Right ventricle myocardium superior (tissue), 1 donor: ENCODE measurements at regions not wholly inside any gene's neighbourhood (a gene's known extent, or its start where the extent isn't known, plus 50 kb on each side); places are given as distances from the start of the nearest gene placed in this dataset.

Experiments used
- ATAC-seq: fragments of 200-7000 bp; cut with Tn5 transposase; one replicate; pipeline ENCODE4 v1.9.1; 2020; ENCODE audit warnings: mild to moderate bottlenecking; ENCODE audit not compliant: poor library complexity
- DNase-seq: peaks from one replicate; pipeline ENCODE4 v3.0.0-alpha.2; 2020
- intact Hi-C: fragments of 100-400 bp; cut with DNase I; formaldehyde crosslinking; loops from one replicate; pipeline ENCODE4 v1.11.2; 2022
- donor health status: DM: no; HTN: yes; CAD: no; lungs with severe emphysema.

- intact Hi-C loops = no loop called here
- ATAC-seq (no peak), DNase-seq (no peak)
These were observed 377.2 kb downstream of the LRATD1 start for GRCh38 chr2:15009681-15010080.

- ATAC-seq (no peak), DNase-seq (no peak)
- intact Hi-C loops = no loop called here
These were observed 377.8 kb downstream of the LRATD1 start for GRCh38 chr2:15010346-15010745.

- ATAC-seq (no peak), DNase-seq (no peak)
- intact Hi-C loops = no loop called here
These were observed 386.3 kb downstream of the LRATD1 start for GRCh38 chr2:15018814-15019213.

GRCh38 chr2:15023221-15023620, 390.7 kb downstream of the LRATD1 start:
- no peak for DNase-seq
- ATAC-seq = no peak
- intact Hi-C loops = no loop called here

- intact Hi-C loops = no loop called here
- ATAC-seq = no peak
- DNase-seq = no peak
These were observed 395.9 kb downstream of the LRATD1 start for GRCh38 chr2:15028406-15028805.

- intact Hi-C loops = no loop called here
- DNase-seq (no peak), ATAC-seq (no peak)
These were observed 399.3 kb downstream of the LRATD1 start for GRCh38 chr2:15031745-15032240.

GRCh38 chr2:15034246-15034645, 401.7 kb downstream of the LRATD1 start:
- intact Hi-C loops = no loop called here
- ATAC-seq (no peak), DNase-seq (no peak)

GRCh38 chr2:15034860-15035259, 402.3 kb downstream of the LRATD1 start:
- ATAC-seq (no peak), DNase-seq (no peak)
- intact Hi-C loops = no loop called here

GRCh38 chr2:15038366-15039364, 406.1 kb downstream of the LRATD1 start:
- intact Hi-C loops = no loop called here
- no peak for DNase-seq
- ATAC-seq = no peak

GRCh38 chr2:15040429-15041084, 408.0 kb downstream of the LRATD1 start:
- intact Hi-C loops = no loop called here
- ATAC-seq = no peak
- DNase-seq = no peak

GRCh38 chr2:15041429-15041837, 408.9 kb downstream of the LRATD1 start:
- DNase-seq (peak; percentile 40), ATAC-seq (peak; percentile 62)
- intact Hi-C loops = no loop called here

- ATAC-seq (no peak), DNase-seq (no peak)
- intact Hi-C loops = no loop called here
These were observed 410.3 kb downstream of the LRATD1 start for GRCh38 chr2:15042801-15043217.

GRCh38 chr2:15043336-15044058, 411.0 kb downstream of the LRATD1 start:
- ATAC-seq = no peak
- intact Hi-C loops = no loop called here
- no peak for DNase-seq

- no peak for ATAC-seq
- no peak for DNase-seq
- intact Hi-C loops = no loop called here
These were observed 412.5 kb downstream of the LRATD1 start for GRCh38 chr2:15045054-15045453.

- ATAC-seq (no peak), DNase-seq (no peak)
- intact Hi-C loops = no loop called here
These were observed 414.7 kb downstream of the LRATD1 start for GRCh38 chr2:15047184-15047583.

GRCh38 chr2:15048000-15048399, 415.5 kb downstream of the LRATD1 start:
- intact Hi-C loops = no loop called here
- DNase-seq = no peak
- no peak for ATAC-seq

- no peak for ATAC-seq
- DNase-seq = no peak
- intact Hi-C loops = no loop called here
These were observed 416.8 kb downstream of the LRATD1 start for GRCh38 chr2:15049096-15049993.

- intact Hi-C loops = no loop called here
- no peak for ATAC-seq
- DNase-seq = no peak
These were observed 418.0 kb downstream of the LRATD1 start for GRCh38 chr2:15050483-15050882.
